ENCODE measurements at regions not wholly inside any gene's neighbourhood (a gene's known extent, or its start where the extent isn't known, plus 50 kb on each side); places are given as distances from the start of the nearest gene placed in this dataset.

DNA sequence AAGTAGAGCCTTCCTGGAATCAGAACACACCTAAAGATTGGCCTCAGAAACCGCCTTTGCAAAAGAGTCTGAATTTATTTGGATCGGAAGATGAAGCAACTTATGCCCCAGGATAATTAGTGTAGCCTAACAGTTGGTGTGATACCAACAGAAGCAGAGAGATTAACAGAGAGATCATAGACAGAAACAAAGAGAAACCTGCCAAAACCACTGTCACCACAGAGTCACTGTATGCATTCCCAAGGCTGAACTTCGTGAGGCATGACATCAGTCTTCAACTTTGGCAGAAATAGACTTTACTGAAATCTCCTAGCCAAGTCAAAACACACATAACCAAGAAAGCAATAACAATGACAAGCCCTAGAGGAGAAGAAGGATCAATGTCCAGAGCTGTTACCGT, 361.8 kb downstream of the ELAVL2 start:
- Histone ChIP-seq H3K9ac (ENCODE audit: low read length) (no peak overlapping the region), H3K9me3 (ENCODE audit: low read length) (no peaks in the 10 kb centered on the region), H3K9me2 (ENCODE audit: insufficient read depth, low read length) (no peaks in the 10 kb centered on the region), H3K36me3 (ENCODE audit: insufficient read depth, low read length) (no peaks in the 10 kb centered on the region), H3F3A (ENCODE audit: insufficient read depth, low read length, poor library complexity, severe bottlenecking) (no peaks in the 10 kb centered on the region), H2AFZ (ENCODE audit: low read depth, low read length) (no peak overlapping the region), H3K27me3 (ENCODE audit: insufficient read depth, low read depth, low read length) (no peaks in the 10 kb centered on the region), H3K4me2 (ENCODE audit: low read length) (no peak overlapping the region), H4K20me1 (ENCODE audit: insufficient read depth) (no peaks in the 10 kb centered on the region), H3K79me2 (replicated peaks; ENCODE audit: insufficient read depth, low read length) (no peaks in the 10 kb centered on the region), H3K27ac (ENCODE audit: low read length) (no peak overlapping the region), H3K4me3 (ENCODE audit: low read length) (no peak overlapping the region)
- no peak for TF ChIP-seq MXI1 (conservative IDR thresholded peaks at IDR 0.05; ENCODE audit: poor library complexity, severe bottlenecking)
- TF ChIP-seq, protein P1, sequence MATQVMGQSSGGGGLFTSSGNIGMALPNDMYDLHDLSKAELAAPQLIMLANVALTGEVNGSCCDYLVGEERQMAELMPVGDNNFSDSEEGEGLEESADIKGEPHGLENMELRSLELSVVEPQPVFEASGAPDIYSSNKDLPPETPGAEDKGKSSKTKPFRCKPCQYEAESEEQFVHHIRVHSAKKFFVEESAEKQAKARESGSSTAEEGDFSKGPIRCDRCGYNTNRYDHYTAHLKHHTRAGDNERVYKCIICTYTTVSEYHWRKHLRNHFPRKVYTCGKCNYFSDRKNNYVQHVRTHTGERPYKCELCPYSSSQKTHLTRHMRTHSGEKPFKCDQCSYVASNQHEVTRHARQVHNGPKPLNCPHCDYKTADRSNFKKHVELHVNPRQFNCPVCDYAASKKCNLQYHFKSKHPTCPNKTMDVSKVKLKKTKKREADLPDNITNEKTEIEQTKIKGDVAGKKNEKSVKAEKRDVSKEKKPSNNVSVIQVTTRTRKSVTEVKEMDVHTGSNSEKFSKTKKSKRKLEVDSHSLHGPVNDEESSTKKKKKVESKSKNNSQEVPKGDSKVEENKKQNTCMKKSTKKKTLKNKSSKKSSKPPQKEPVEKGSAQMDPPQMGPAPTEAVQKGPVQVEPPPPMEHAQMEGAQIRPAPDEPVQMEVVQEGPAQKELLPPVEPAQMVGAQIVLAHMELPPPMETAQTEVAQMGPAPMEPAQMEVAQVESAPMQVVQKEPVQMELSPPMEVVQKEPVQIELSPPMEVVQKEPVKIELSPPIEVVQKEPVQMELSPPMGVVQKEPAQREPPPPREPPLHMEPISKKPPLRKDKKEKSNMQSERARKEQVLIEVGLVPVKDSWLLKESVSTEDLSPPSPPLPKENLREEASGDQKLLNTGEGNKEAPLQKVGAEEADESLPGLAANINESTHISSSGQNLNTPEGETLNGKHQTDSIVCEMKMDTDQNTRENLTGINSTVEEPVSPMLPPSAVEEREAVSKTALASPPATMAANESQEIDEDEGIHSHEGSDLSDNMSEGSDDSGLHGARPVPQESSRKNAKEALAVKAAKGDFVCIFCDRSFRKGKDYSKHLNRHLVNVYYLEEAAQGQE (IDR thresholded peaks at IDR 0.05; ENCODE audit: borderline replicate concordance) = no peak
- TF ChIP-seq, protein P2, sequence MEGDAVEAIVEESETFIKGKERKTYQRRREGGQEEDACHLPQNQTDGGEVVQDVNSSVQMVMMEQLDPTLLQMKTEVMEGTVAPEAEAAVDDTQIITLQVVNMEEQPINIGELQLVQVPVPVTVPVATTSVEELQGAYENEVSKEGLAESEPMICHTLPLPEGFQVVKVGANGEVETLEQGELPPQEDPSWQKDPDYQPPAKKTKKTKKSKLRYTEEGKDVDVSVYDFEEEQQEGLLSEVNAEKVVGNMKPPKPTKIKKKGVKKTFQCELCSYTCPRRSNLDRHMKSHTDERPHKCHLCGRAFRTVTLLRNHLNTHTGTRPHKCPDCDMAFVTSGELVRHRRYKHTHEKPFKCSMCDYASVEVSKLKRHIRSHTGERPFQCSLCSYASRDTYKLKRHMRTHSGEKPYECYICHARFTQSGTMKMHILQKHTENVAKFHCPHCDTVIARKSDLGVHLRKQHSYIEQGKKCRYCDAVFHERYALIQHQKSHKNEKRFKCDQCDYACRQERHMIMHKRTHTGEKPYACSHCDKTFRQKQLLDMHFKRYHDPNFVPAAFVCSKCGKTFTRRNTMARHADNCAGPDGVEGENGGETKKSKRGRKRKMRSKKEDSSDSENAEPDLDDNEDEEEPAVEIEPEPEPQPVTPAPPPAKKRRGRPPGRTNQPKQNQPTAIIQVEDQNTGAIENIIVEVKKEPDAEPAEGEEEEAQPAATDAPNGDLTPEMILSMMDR (IDR thresholded peaks at IDR 0.05; ENCODE audit: poor library complexity, severe bottlenecking) = no peak
- no peak for TF ChIP-seq POLR2AphosphoS5 (IDR thresholded peaks at IDR 0.05)
- no peak for TF ChIP-seq RAD21 (conservative IDR thresholded peaks at IDR 0.05)
- no peak for TF ChIP-seq TAF1 (IDR thresholded peaks at IDR 0.05; ENCODE audit: low read depth)
- TF ChIP-seq EP300 (conservative IDR thresholded peaks at IDR 0.05; ENCODE audit: poor library complexity, severe bottlenecking) = no peak
- no peak for TF ChIP-seq EZH2 (IDR thresholded peaks at IDR 0.05; ENCODE audit: borderline replicate concordance, insufficient read depth, low read length, poor library complexity, severe bottlenecking)
- TF ChIP-seq SMC3 (conservative IDR thresholded peaks at IDR 0.05; ENCODE audit: poor library complexity) = no peak

DNA sequence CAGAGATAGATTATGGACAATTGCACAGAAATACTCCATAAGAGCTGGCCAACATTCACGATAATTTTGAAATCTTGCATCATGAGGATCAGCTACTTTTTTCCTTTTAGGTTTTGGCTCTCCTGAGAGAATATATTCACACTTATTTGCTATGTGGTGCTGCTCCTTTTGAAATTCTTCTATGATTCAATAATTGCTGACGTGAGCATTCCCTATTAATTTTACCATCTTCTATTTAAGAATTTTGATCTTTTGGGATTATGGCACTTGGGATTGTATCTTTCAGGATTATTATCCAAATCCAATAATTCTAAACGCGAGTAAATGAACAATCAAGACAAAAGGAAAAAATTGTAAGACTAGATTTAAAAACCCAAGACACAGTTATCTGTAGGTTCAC, 358.8 kb downstream of the ELAVL2 start:
- no peak overlapping the region for H2AFZ ChIP-seq (ENCODE audit: low read depth, low read length)
- H3K9ac ChIP-seq (ENCODE audit: low read length) = no peak overlapping the region
- no peak overlapping the region for H3K27ac ChIP-seq (ENCODE audit: low read length)
- H3K9me2 ChIP-seq (ENCODE audit: insufficient read depth, low read length) = no peaks in the 10 kb centered on the region
- no peaks in the 10 kb centered on the region for H3F3A ChIP-seq (ENCODE audit: insufficient read depth, low read length, poor library complexity, severe bottlenecking)
- H3K79me2 ChIP-seq (replicated peaks; ENCODE audit: insufficient read depth, low read length) = no peaks in the 10 kb centered on the region
- no peaks in the 10 kb centered on the region for H3K27me3 ChIP-seq (ENCODE audit: insufficient read depth, low read depth, low read length)
- no peak overlapping the region for H3K4me3 ChIP-seq (ENCODE audit: low read length)
- no peaks in the 10 kb centered on the region for H3K36me3 ChIP-seq (ENCODE audit: insufficient read depth, low read length)
- no peak for TF ChIP-seq EZH2 (IDR thresholded peaks at IDR 0.05; ENCODE audit: borderline replicate concordance, insufficient read depth, low read length, poor library complexity, severe bottlenecking)
- TF ChIP-seq, protein P1 (IDR thresholded peaks at IDR 0.05; ENCODE audit: borderline replicate concordance) = no peak
- TF ChIP-seq EP300 (conservative IDR thresholded peaks at IDR 0.05; ENCODE audit: poor library complexity, severe bottlenecking) = no peak
- no peak for TF ChIP-seq POLR2AphosphoS5 (IDR thresholded peaks at IDR 0.05)
- TF ChIP-seq RAD21 (conservative IDR thresholded peaks at IDR 0.05) = no peak
- TF ChIP-seq, protein P2 (IDR thresholded peaks at IDR 0.05; ENCODE audit: poor library complexity, severe bottlenecking) = no peak
- no peaks in the 10 kb centered on the region for H3K9me3 ChIP-seq (ENCODE audit: low read length)
- H3K4me2 ChIP-seq (ENCODE audit: low read length) = no peak overlapping the region
- H4K20me1 ChIP-seq (ENCODE audit: insufficient read depth) = no peaks in the 10 kb centered on the region
